ENCODE measurements at regions not wholly inside any gene's neighbourhood (a gene's known extent, or its start where the extent isn't known, plus 50 kb on each side); places are given as distances from the start of the nearest gene placed in this dataset.

DNA sequence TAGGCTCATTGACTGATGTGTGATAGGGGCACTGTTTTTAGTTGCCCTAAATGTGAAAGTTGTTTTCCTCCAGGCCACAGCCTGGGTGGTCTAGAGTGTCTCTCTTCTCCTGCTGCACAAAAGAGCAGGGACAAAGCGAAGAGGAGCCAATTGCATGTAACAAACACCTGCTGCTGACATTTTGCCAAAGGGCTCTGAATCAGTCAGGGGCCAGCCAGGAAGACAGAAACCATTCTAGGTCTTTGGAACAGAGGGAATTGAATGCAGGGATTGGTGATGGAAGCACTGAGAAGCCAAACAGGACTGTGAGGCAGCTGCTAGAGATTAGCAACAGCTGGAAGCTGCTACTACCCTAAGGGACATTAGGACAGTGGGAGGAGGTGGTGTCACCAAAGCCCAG, 185.3 kb upstream of the POU3F1 start (continued):
- TF ChIP-seq, protein P1, sequence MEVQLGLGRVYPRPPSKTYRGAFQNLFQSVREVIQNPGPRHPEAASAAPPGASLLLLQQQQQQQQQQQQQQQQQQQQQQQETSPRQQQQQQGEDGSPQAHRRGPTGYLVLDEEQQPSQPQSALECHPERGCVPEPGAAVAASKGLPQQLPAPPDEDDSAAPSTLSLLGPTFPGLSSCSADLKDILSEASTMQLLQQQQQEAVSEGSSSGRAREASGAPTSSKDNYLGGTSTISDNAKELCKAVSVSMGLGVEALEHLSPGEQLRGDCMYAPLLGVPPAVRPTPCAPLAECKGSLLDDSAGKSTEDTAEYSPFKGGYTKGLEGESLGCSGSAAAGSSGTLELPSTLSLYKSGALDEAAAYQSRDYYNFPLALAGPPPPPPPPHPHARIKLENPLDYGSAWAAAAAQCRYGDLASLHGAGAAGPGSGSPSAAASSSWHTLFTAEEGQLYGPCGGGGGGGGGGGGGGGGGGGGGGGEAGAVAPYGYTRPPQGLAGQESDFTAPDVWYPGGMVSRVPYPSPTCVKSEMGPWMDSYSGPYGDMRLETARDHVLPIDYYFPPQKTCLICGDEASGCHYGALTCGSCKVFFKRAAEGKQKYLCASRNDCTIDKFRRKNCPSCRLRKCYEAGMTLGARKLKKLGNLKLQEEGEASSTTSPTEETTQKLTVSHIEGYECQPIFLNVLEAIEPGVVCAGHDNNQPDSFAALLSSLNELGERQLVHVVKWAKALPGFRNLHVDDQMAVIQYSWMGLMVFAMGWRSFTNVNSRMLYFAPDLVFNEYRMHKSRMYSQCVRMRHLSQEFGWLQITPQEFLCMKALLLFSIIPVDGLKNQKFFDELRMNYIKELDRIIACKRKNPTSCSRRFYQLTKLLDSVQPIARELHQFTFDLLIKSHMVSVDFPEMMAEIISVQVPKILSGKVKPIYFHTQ (CRISPR knock-in tag; IDR thresholded peaks at IDR 0.05): no peak
- TF ChIP-seq, protein P2, sequence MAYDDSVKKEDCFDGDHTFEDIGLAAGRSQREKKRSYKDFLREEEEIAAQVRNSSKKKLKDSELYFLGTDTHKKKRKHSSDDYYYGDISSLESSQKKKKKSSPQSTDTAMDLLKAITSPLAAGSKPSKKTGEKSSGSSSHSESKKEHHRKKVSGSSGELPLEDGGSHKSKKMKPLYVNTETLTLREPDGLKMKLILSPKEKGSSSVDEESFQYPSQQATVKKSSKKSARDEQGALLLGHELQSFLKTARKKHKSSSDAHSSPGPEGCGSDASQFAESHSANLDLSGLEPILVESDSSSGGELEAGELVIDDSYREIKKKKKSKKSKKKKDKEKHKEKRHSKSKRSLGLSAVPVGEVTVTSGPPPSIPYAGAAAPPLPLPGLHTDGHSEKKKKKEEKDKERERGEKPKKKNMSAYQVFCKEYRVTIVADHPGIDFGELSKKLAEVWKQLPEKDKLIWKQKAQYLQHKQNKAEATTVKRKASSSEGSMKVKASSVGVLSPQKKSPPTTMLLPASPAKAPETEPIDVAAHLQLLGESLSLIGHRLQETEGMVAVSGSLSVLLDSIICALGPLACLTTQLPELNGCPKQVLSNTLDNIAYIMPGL (CRISPR knock-in tag; IDR thresholded peaks at IDR 0.05): no peak
- TF ChIP-seq MXD4 (CRISPR knock-in tag; IDR thresholded peaks at IDR 0.05; ENCODE audit: borderline replicate concordance): no peak
- TF ChIP-seq KAT7 (CRISPR knock-in tag; IDR thresholded peaks at IDR 0.05; ENCODE audit: borderline replicate concordance): no peak
- TF ChIP-seq, protein P3, sequence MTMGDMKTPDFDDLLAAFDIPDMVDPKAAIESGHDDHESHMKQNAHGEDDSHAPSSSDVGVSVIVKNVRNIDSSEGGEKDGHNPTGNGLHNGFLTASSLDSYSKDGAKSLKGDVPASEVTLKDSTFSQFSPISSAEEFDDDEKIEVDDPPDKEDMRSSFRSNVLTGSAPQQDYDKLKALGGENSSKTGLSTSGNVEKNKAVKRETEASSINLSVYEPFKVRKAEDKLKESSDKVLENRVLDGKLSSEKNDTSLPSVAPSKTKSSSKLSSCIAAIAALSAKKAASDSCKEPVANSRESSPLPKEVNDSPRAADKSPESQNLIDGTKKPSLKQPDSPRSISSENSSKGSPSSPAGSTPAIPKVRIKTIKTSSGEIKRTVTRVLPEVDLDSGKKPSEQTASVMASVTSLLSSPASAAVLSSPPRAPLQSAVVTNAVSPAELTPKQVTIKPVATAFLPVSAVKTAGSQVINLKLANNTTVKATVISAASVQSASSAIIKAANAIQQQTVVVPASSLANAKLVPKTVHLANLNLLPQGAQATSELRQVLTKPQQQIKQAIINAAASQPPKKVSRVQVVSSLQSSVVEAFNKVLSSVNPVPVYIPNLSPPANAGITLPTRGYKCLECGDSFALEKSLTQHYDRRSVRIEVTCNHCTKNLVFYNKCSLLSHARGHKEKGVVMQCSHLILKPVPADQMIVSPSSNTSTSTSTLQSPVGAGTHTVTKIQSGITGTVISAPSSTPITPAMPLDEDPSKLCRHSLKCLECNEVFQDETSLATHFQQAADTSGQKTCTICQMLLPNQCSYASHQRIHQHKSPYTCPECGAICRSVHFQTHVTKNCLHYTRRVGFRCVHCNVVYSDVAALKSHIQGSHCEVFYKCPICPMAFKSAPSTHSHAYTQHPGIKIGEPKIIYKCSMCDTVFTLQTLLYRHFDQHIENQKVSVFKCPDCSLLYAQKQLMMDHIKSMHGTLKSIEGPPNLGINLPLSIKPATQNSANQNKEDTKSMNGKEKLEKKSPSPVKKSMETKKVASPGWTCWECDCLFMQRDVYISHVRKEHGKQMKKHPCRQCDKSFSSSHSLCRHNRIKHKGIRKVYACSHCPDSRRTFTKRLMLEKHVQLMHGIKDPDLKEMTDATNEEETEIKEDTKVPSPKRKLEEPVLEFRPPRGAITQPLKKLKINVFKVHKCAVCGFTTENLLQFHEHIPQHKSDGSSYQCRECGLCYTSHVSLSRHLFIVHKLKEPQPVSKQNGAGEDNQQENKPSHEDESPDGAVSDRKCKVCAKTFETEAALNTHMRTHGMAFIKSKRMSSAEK (CRISPR knock-in tag; IDR thresholded peaks at IDR 0.05; ENCODE audit: borderline replicate concordance): no peak
- TF ChIP-seq, protein P4, sequence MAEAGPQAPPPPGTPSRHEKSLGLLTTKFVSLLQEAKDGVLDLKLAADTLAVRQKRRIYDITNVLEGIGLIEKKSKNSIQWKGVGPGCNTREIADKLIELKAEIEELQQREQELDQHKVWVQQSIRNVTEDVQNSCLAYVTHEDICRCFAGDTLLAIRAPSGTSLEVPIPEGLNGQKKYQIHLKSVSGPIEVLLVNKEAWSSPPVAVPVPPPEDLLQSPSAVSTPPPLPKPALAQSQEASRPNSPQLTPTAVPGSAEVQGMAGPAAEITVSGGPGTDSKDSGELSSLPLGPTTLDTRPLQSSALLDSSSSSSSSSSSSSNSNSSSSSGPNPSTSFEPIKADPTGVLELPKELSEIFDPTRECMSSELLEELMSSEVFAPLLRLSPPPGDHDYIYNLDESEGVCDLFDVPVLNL (CRISPR knock-in tag; IDR thresholded peaks at IDR 0.05; ENCODE audit: borderline replicate concordance, low read depth): no peak
- TF ChIP-seq GTF2I (CRISPR knock-in tag; conservative IDR thresholded peaks at IDR 0.05): no peak
- no peak for TF ChIP-seq ZNF423 (CRISPR knock-in tag; IDR thresholded peaks at IDR 0.05)
- TF ChIP-seq, protein P5, sequence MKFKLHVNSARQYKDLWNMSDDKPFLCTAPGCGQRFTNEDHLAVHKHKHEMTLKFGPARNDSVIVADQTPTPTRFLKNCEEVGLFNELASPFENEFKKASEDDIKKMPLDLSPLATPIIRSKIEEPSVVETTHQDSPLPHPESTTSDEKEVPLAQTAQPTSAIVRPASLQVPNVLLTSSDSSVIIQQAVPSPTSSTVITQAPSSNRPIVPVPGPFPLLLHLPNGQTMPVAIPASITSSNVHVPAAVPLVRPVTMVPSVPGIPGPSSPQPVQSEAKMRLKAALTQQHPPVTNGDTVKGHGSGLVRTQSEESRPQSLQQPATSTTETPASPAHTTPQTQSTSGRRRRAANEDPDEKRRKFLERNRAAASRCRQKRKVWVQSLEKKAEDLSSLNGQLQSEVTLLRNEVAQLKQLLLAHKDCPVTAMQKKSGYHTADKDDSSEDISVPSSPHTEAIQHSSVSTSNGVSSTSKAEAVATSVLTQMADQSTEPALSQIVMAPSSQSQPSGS (CRISPR knock-in tag; IDR thresholded peaks at IDR 0.05; ENCODE audit: borderline replicate concordance, low read depth): no peak

DNA sequence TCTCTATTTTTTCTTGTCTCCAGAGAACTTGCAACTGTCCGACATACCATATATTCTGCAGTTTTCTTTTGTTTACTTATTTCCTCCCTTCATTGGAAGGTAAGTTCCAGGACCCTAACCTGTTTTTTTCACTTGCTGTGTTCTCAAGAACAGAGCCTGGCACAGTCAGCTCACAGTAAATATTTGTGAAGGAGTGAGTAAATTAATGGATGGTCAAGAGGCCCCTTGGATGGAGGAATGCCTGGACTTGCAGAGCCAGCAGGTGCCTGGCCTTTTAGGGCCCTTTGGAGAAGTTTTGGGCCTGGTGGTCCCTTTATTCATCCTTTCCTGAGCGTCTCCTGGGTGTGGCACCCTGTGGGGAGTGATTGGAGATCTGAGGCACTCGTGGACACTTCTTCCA, 182.1 kb upstream of the POU3F1 start:
- DNase-seq (ENCODE audit: low spot score) (no peak), ATAC-seq (no peak)
- Mint-ChIP-seq H3K27me3 (ENCODE audit: low read depth) (peaks cover 13% of the 10 kb centered on the region), H3K9me3 (peaks cover 46% of the 10 kb centered on the region), H3K27ac (no peak overlapping the region), H3K36me3 (peaks cover 25% of the 10 kb centered on the region), H3K4me3 (no peak overlapping the region), H3K4me1 (peaks cover 3% of the 10 kb centered on the region)
- ChIA-PET POLR2A (no interaction called here), CTCF (interaction anchor here (1.9 kb wide), 1 partner anchor 262 kb away, joined by 4 read pairs; no protein-coding TSS in a partner anchor)
- TF ChIP-seq CREB1 (CRISPR knock-in tag; IDR thresholded peaks at IDR 0.05): no peak
- TF ChIP-seq MYBL2 (CRISPR knock-in tag; IDR thresholded peaks at IDR 0.05): no peak
- TF ChIP-seq, protein P5 (CRISPR knock-in tag; IDR thresholded peaks at IDR 0.05; ENCODE audit: borderline replicate concordance, low read depth): no peak
- no peak for TF ChIP-seq ZNF232 (CRISPR knock-in tag; IDR thresholded peaks at IDR 0.05)
- TF ChIP-seq, protein P6, sequence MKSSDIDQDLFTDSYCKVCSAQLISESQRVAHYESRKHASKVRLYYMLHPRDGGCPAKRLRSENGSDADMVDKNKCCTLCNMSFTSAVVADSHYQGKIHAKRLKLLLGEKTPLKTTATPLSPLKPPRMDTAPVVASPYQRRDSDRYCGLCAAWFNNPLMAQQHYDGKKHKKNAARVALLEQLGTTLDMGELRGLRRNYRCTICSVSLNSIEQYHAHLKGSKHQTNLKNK (CRISPR knock-in tag; IDR thresholded peaks at IDR 0.05): no peak
- no peak for TF ChIP-seq NFE2L1 (CRISPR knock-in tag; IDR thresholded peaks at IDR 0.05)
- TF ChIP-seq, protein P7, sequence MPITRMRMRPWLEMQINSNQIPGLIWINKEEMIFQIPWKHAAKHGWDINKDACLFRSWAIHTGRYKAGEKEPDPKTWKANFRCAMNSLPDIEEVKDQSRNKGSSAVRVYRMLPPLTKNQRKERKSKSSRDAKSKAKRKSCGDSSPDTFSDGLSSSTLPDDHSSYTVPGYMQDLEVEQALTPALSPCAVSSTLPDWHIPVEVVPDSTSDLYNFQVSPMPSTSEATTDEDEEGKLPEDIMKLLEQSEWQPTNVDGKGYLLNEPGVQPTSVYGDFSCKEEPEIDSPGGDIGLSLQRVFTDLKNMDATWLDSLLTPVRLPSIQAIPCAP (CRISPR knock-in tag; IDR thresholded peaks at IDR 0.05): no peak
- TF ChIP-seq ZNF396 (CRISPR knock-in tag; IDR thresholded peaks at IDR 0.05; ENCODE audit: borderline replicate concordance): no peak
- TF ChIP-seq ZNF671 (CRISPR knock-in tag; IDR thresholded peaks at IDR 0.05): no peak

Data from WTC11 (cell line).